H9 (cell line): ENCODE measurements at regions not wholly inside any gene's neighbourhood (a gene's known extent, or its start where the extent isn't known, plus 50 kb on each side); places are given as distances from the start of the nearest gene placed in this dataset.

Source experiments
- DNase-seq: peaks from one replicate; pipeline ENCODE4 v3.0.0-alpha.2; 2017
- H2AFZ ChIP-seq: one replicate; pipeline ENCODE4 v1.6.1; 2013; ENCODE audit warnings: mild to moderate bottlenecking, low read length, control low read depth, moderate library complexity
- H2AK5ac ChIP-seq: 2 replicates; pipeline ENCODE4 v1.6.1; 2013; ENCODE audit warnings: low read length, control low read depth, mixed read lengths; ENCODE audit not compliant: insufficient read length
- H2BK120ac ChIP-seq: one replicate; pipeline ENCODE4 v1.6.1; 2013; ENCODE audit warnings: low read depth, mild to moderate bottlenecking, low read length, control low read depth, inconsistent platforms; ENCODE audit not compliant: poor library complexity, severe bottlenecking
- H2BK12ac ChIP-seq: 2 replicates; pipeline ENCODE4 v1.6.1; 2013; ENCODE audit warnings: low read length, control low read depth, mixed read lengths, low read depth; ENCODE audit not compliant: insufficient read length
- H2BK15ac ChIP-seq: 2 replicates; pipeline ENCODE4 v1.6.1; 2013; ENCODE audit warnings: low read depth, low read length, control low read depth
- H2BK20ac ChIP-seq: one replicate; pipeline ENCODE4 v1.6.1; 2013; ENCODE audit warnings: low read depth, mild to moderate bottlenecking, low read length, control low read depth, inconsistent platforms; ENCODE audit not compliant: poor library complexity, severe bottlenecking
- H2BK5ac ChIP-seq: 2 replicates; pipeline ENCODE4 v1.6.1; 2013; ENCODE audit warnings: low read length, control low read depth, mixed read lengths; ENCODE audit not compliant: insufficient read length
- H3K14ac ChIP-seq: 2 replicates; pipeline ENCODE4 v1.6.1; 2013; ENCODE audit warnings: low read length, control low read depth; ENCODE audit not compliant: insufficient read depth
- H3K18ac ChIP-seq: 2 replicates; pipeline ENCODE4 v1.6.1; 2013; ENCODE audit warnings: low read depth, mild to moderate bottlenecking, mixed read lengths, low read length, control low read depth; ENCODE audit not compliant: insufficient read length
- H3K23ac ChIP-seq: 2 replicates; pipeline ENCODE4 v1.6.1; 2013; ENCODE audit warnings: low read length, control low read depth, mixed read lengths, low read depth; ENCODE audit not compliant: insufficient read length
- H3K23me2 ChIP-seq: 2 replicates; pipeline ENCODE4 v1.6.1; 2013; ENCODE audit warnings: low read depth, mild to moderate bottlenecking, mixed read lengths, low read length, control low read depth; ENCODE audit not compliant: insufficient read length, poor library complexity, severe bottlenecking
- H3K27ac ChIP-seq: 2 replicates; pipeline ENCODE4 v1.5.1; 2013; ENCODE audit warnings: low read length, control low read depth, mixed read lengths, low read depth; ENCODE audit not compliant: insufficient read length
- H3K27me3 ChIP-seq: 2 replicates; pipeline ENCODE4 v1.6.1; 2013; ENCODE audit warnings: low read length, control low read depth, inconsistent platforms; ENCODE audit not compliant: insufficient read depth
- H3K4ac ChIP-seq: 2 replicates; pipeline ENCODE4 v1.6.1; 2013; ENCODE audit warnings: low read depth, mild to moderate bottlenecking, control low read depth, inconsistent platforms, low read length, moderate library complexity
- H3K4me1 ChIP-seq: 2 replicates; pipeline ENCODE4 v1.6.1; 2013; ENCODE audit warnings: low read length, control low read depth, inconsistent platforms; ENCODE audit not compliant: insufficient read depth
- H3K4me2 ChIP-seq: 2 replicates; pipeline ENCODE4 v1.6.1; 2013; ENCODE audit warnings: low read length, control low read depth, mixed read lengths; ENCODE audit not compliant: insufficient read length, insufficient read depth
- H3K56ac ChIP-seq: 2 replicates; pipeline ENCODE4 v1.6.1; 2013; ENCODE audit warnings: low read depth, mild to moderate bottlenecking, mixed read lengths, low read length, control low read depth; ENCODE audit not compliant: insufficient read length
- H3K79me1 ChIP-seq: 2 replicates; pipeline ENCODE4 v1.6.1; 2013; ENCODE audit warnings: low read depth, mild to moderate bottlenecking, moderate library complexity, low read length, control low read depth, inconsistent platforms; ENCODE audit not compliant: insufficient read depth, poor library complexity, severe bottlenecking
- H3K79me2 ChIP-seq: 2 replicates; pipeline ENCODE4 v1.6.1; 2013; ENCODE audit warnings: low read length, control low read depth, inconsistent platforms; ENCODE audit not compliant: insufficient read depth
- H3K9ac ChIP-seq: 2 replicates; pipeline ENCODE4 v1.6.1; 2013; ENCODE audit warnings: low read length, control low read depth, mixed read lengths; ENCODE audit not compliant: insufficient read length; ENCODE audit errors: extremely low read depth
- H3K9me3 ChIP-seq: one replicate; pipeline ENCODE4 v1.6.1; 2013; ENCODE audit warnings: low read depth, low read length, inconsistent platforms; ENCODE audit not compliant: control insufficient read depth
- H3T11ph ChIP-seq: one replicate; pipeline ENCODE4 v1.6.1; 2013; ENCODE audit warnings: mild to moderate bottlenecking, low read length, control low read depth, inconsistent platforms
- H4K20me1 ChIP-seq: one replicate; pipeline ENCODE4 v1.6.1; 2013; ENCODE audit not compliant: control insufficient read depth, insufficient read length, insufficient read depth
- H4K5ac ChIP-seq: 2 replicates; pipeline ENCODE4 v1.6.1; 2013; ENCODE audit warnings: low read depth, mild to moderate bottlenecking, mixed read lengths, low read length, control low read depth; ENCODE audit not compliant: insufficient read length
- H4K8ac ChIP-seq: replicated peaks from 2 replicates; pipeline ENCODE4 v1.6.1; 2013; ENCODE audit warnings: low read length, control low read depth, mixed read lengths, low read depth; ENCODE audit not compliant: insufficient read length
- H4K91ac ChIP-seq: 2 replicates; pipeline ENCODE4 v1.6.1; 2013; ENCODE audit warnings: low read depth, mild to moderate bottlenecking, moderate library complexity, mixed read lengths, low read length, control low read depth; ENCODE audit not compliant: insufficient read length
- H3K27ac Mint-ChIP-seq, 3 experiments: 2 replicates in 2 of 3; 3 replicates in 1 of 3; pipeline ENCODE4 v1.8.0; 2020 to 2021; ENCODE audit warnings: mixed read lengths in 3 of 3, mild to moderate bottlenecking in 1 of 3, moderate library complexity in 1 of 3
- H3K27me3 Mint-ChIP-seq: 2 replicates; pipeline ENCODE4 v1.8.0; 2021; ENCODE audit warnings: low read depth, mild to moderate bottlenecking, moderate library complexity, mixed read lengths
- H3K36me3 Mint-ChIP-seq, 3 experiments: 2 replicates in 2 of 3; 3 replicates in 1 of 3; pipeline ENCODE4 v1.8.0; 2020 to 2021; ENCODE audit warnings: low read depth in 3 of 3, mixed read lengths in 3 of 3; ENCODE audit not compliant: insufficient read depth in 1 of 3
- H3K4me1 Mint-ChIP-seq, 2 experiments: 2 replicates each; pipeline ENCODE4 v1.8.0; 2020; ENCODE audit warnings: mixed read lengths in 2 of 2
- H3K4me3 Mint-ChIP-seq, 2 experiments: 2 replicates in 1 of 2; 3 replicates in 1 of 2; pipeline ENCODE4 v1.8.0; 2020 to 2021; ENCODE audit warnings: mild to moderate bottlenecking in 2 of 2, mixed read lengths in 2 of 2, moderate library complexity in 1 of 2
- H3K9me3 Mint-ChIP-seq, 2 experiments: 2 replicates in 1 of 2; 3 replicates in 1 of 2; pipeline ENCODE4 v1.8.0; 2020; ENCODE audit warnings: mild to moderate bottlenecking in 2 of 2, mixed read lengths in 2 of 2, moderate library complexity in 1 of 2
- CTCF ChIP-seq: fragments of 200-600 bp; sonication (generic); conservative IDR thresholded peaks from 3 replicates; pipeline ENCODE4 v1.8.0; 2021; ENCODE audit warnings: antibody characterized with exemption, mild to moderate bottlenecking

GRCh38 chr18:55073834-55074233, 114.6 kb upstream of the CCDC68 start:
- Histone ChIP-seq H4K8ac (no peak overlapping the region), H3K9me3 (no peaks in the 10 kb centered on the region), H2AFZ (no peak overlapping the region), H4K5ac (no peak overlapping the region), H2AK5ac (no peak overlapping the region), H3K4ac (no peak overlapping the region), H3K79me1 (no peaks in the 10 kb centered on the region), H3K23ac (no peak overlapping the region), H2BK12ac (no peak overlapping the region), H2BK15ac (no peak overlapping the region), H3K27me3 (no peaks in the 10 kb centered on the region), H3K79me2 (no peaks in the 10 kb centered on the region), H2BK120ac (no peak overlapping the region), H3K14ac (no peak overlapping the region), H4K20me1 (no peaks in the 10 kb centered on the region), H3K4me2 (no peak overlapping the region), H3K27ac (no peak overlapping the region), H2BK5ac (no peak overlapping the region), H3K9ac (no peak overlapping the region), H3K18ac (no peak overlapping the region), H4K91ac (no peak overlapping the region), H3K23me2 (no peaks in the 10 kb centered on the region), H3T11ph (no peak overlapping the region), H2BK20ac (no peak overlapping the region), H3K4me1 (no peaks in the 10 kb centered on the region), H3K56ac (no peak overlapping the region)
- peaks cover 5 to 6% of the 10 kb centered on the region in 2 experiments; a peak in 1 of 4 replicates for H3K4me1 Mint-ChIP-seq
- TF ChIP-seq CTCF = no peak
- no peak overlapping the region for H3K27ac Mint-ChIP-seq
- DNase-seq = no peak
- H3K36me3 Mint-ChIP-seq = no peaks in the 10 kb centered on the region
- H3K9me3 Mint-ChIP-seq = no peaks in the 10 kb centered on the region
- H3K4me3 Mint-ChIP-seq = no peak overlapping the region
- no peaks in the 10 kb centered on the region; the same call in 1 of the 2 replicates for H3K27me3 Mint-ChIP-seq
